DND-41 (cell line): ENCODE measurements at regions not wholly inside any gene's neighbourhood (a gene's known extent, or its start where the extent isn't known, plus 50 kb on each side); places are given as distances from the start of the nearest gene placed in this dataset.
"Not testable (repeated sequence)": the region's sequence is repeated elsewhere in the genome, so short reads cannot be mapped to it uniquely, and the experiment has no call there.

Experiments used
- ATAC-seq: fragments of 200-7000 bp; cut with Tn5 transposase; 3 replicates; pipeline ENCODE4 v1.9.1; 2021; ENCODE audit warnings: low read depth; ENCODE audit not compliant: insufficient read depth
- DNase-seq: peaks from one replicate; pipeline ENCODE4 v3.0.0-alpha.2; 2020
- H2AFZ ChIP-seq: 2 replicates; pipeline ENCODE4 v1.6.0; 2012; ENCODE audit warnings: low read depth, low read length
- H3K27ac ChIP-seq: 2 replicates; pipeline ENCODE4 v1.5.1; 2012; ENCODE audit warnings: low read length, inconsistent platforms
- H3K27me3 ChIP-seq: fragments of 200-600 bp; sonication (generic); 2 replicates; pipeline ENCODE4 v1.6.0; 2012; ENCODE audit warnings: low read length, mild to moderate bottlenecking, inconsistent platforms; ENCODE audit not compliant: insufficient read depth, poor library complexity
- H3K36me3 ChIP-seq: 2 replicates; pipeline ENCODE4 v1.5.1; 2012; ENCODE audit warnings: low read length, inconsistent platforms; ENCODE audit not compliant: insufficient read depth
- H3K4me1 ChIP-seq: 2 replicates; pipeline ENCODE4 v1.5.1; 2012; ENCODE audit warnings: mild to moderate bottlenecking, low read length; ENCODE audit not compliant: insufficient read depth
- H3K4me2 ChIP-seq: 2 replicates; pipeline ENCODE4 v1.6.0; 2012; ENCODE audit warnings: mild to moderate bottlenecking, moderate library complexity, low read length, inconsistent platforms; ENCODE audit not compliant: insufficient read depth
- H3K4me3 ChIP-seq, 2 experiments: fragments of 200-600 bp in 1 of 2; shearing (Covaris generic) in 1 of 2; 2 replicates each; pipeline ENCODE4 v1.5.1; 2012 to 2016; ENCODE audit warnings: inconsistent platforms in 2 of 2, low read length in 2 of 2, mild to moderate bottlenecking in 2 of 2, low read depth in 1 of 2, moderate library complexity in 1 of 2
- H3K79me2 ChIP-seq: 2 replicates; pipeline ENCODE4 v1.6.0; 2012; ENCODE audit warnings: low read length, inconsistent platforms; ENCODE audit not compliant: insufficient read depth
- H3K9ac ChIP-seq: 2 replicates; pipeline ENCODE4 v1.6.0; 2012; ENCODE audit warnings: low read depth, mild to moderate bottlenecking, inconsistent platforms, low read length, moderate library complexity
- H3K9me3 ChIP-seq: 2 replicates; pipeline ENCODE4 v1.5.1; 2012; ENCODE audit warnings: low read length, moderate library complexity, mild to moderate bottlenecking, inconsistent platforms; ENCODE audit not compliant: insufficient read depth, severe bottlenecking
- H4K20me1 ChIP-seq: 2 replicates; pipeline ENCODE4 v1.6.0; 2012; ENCODE audit warnings: low read length; ENCODE audit not compliant: insufficient read depth
- CTCF ChIP-seq: IDR thresholded peaks from 2 replicates; pipeline ENCODE4 v1.5.1; 2012; ENCODE audit warnings: borderline replicate concordance, low read length, moderate library complexity, mild to moderate bottlenecking; ENCODE audit not compliant: poor library complexity, severe bottlenecking; ENCODE audit errors: extremely low read depth
- EZH2 ChIP-seq: IDR thresholded peaks from 3 replicates; pipeline ENCODE4 v1.6.1; 2012; ENCODE audit warnings: borderline replicate concordance, low read depth, mild to moderate bottlenecking, moderate library complexity, low read length, inconsistent platforms; ENCODE audit not compliant: severe bottlenecking

- DNase-seq, result no peak
- Histone ChIP-seq H3K4me1 (no peaks in the 10 kb centered on the region), H3K79me2 (no peaks in the 10 kb centered on the region), H3K27me3 (no peaks in the 10 kb centered on the region), H3K4me3 (no peak overlapping the region), H2AFZ (no peak overlapping the region), H4K20me1 (no peaks in the 10 kb centered on the region), H3K4me2 (no peak overlapping the region), H3K27ac (no peak overlapping the region), H3K9ac (no peak overlapping the region), H3K36me3 (no peaks in the 10 kb centered on the region), H3K9me3 (no peaks in the 10 kb centered on the region)
- no peak for ATAC-seq
- TF ChIP-seq CTCF, result no peak
These were observed 111.3 kb upstream of the WARS2 start for GRCh38 chr1:119251751-119252150.

- no peaks in the 10 kb centered on the region for H3K4me1 ChIP-seq
- no peaks in the 10 kb centered on the region for H4K20me1 ChIP-seq
- no peaks in the 10 kb centered on the region for H3K79me2 ChIP-seq
- H3K4me2 ChIP-seq, result no peak overlapping the region
- no peak for DNase-seq
- H3K27ac ChIP-seq, result no peak overlapping the region
- no peak overlapping the region for H2AFZ ChIP-seq
- TF ChIP-seq CTCF (no peak), EZH2 (no peak)
- no peaks in the 10 kb centered on the region for H3K27me3 ChIP-seq
- H3K9ac ChIP-seq, result no peak overlapping the region
- no peak for ATAC-seq
- H3K9me3 ChIP-seq, result no peaks in the 10 kb centered on the region
- no peaks in the 10 kb centered on the region for H3K36me3 ChIP-seq
- no peak overlapping the region for H3K4me3 ChIP-seq
These were observed 112.9 kb upstream of the WARS2 start for GRCh38 chr1:119253366-119253765.

- H3K79me2 ChIP-seq, result no peaks in the 10 kb centered on the region
- TF ChIP-seq EZH2 (no peak), CTCF (no peak)
- no peaks in the 10 kb centered on the region for H3K4me1 ChIP-seq
- DNase-seq (no peak), ATAC-seq (no peak)
- no peaks in the 10 kb centered on the region for H3K36me3 ChIP-seq
- H3K27me3 ChIP-seq, result no peaks in the 10 kb centered on the region
- H3K4me2 ChIP-seq, result no peak overlapping the region
- H3K9me3 ChIP-seq, result no peaks in the 10 kb centered on the region
- no peak overlapping the region for H3K4me3 ChIP-seq
- no peak overlapping the region for H2AFZ ChIP-seq
- H3K9ac ChIP-seq, result no peak overlapping the region
- no peaks in the 10 kb centered on the region for H4K20me1 ChIP-seq
- H3K27ac ChIP-seq, result no peak overlapping the region
These were observed 113.7 kb upstream of the WARS2 start for GRCh38 chr1:119254067-119254720.

- H3K36me3 ChIP-seq, H3K27me3 ChIP-seq, H3K9me3 ChIP-seq, H3K4me1 ChIP-seq, ATAC-seq, DNase-seq, H3K79me2 ChIP-seq, H2AFZ ChIP-seq, H3K27ac ChIP-seq, H3K4me2 ChIP-seq, H3K9ac ChIP-seq, H4K20me1 ChIP-seq, H3K4me3 ChIP-seq: not testable (repeated sequence)
These were observed 112.5 kb upstream of the HAO2 start for GRCh38 chr1:119256089-119256488.
